Breast epithelium (tissue), 4 donors: ENCODE measurements at regions not wholly inside any gene's neighbourhood (a gene's known extent, or its start where the extent isn't known, plus 50 kb on each side); places are given as distances from the start of the nearest gene placed in this dataset.

Experiments used
- DNase-seq, 2 donors: peaks; one replicate each; pipeline ENCODE4 v3.0.0-alpha.2; 2019; ENCODE audit warnings: low spot score in 2 of 2
- H3K27ac ChIP-seq, 2 donors: fragments of 200-600 bp; sonication (generic) in 1 of 2; one replicate each; pipeline ENCODE4 v1.5.1; 2016 to 2019; ENCODE audit warnings: mild to moderate bottlenecking in 1 of 2
- H3K27me3 ChIP-seq, 2 donors: fragments of 200-600 bp; sonication (generic) in 1 of 2; one replicate each; pipeline versions ENCODE4 v1.5.1 to v1.6.0; 2017 to 2019; ENCODE audit warnings: control low read depth in 1 of 2, mild to moderate bottlenecking in 1 of 2
- H3K36me3 ChIP-seq: fragments of 200-600 bp; one replicate; pipeline ENCODE4 v1.5.1; 2019
- H3K4me1 ChIP-seq, 2 donors: fragments of 200-600 bp; sonication (generic); one replicate each; pipeline ENCODE4 v1.5.1; 2016 to 2019; ENCODE audit warnings: control low read depth in 1 of 2
- H3K4me3 ChIP-seq, 3 donors: fragments of 200-600 bp; sonication (generic); 1 replicate in 2 of 3; 2 replicates in 1 of 3; pipeline ENCODE4 v1.5.1; 2016 to 2019; ENCODE audit warnings: mild to moderate bottlenecking in 3 of 3, moderate library complexity in 2 of 3
- H3K9me3 ChIP-seq, 2 donors: fragments of 200-600 bp; sonication (generic) in 1 of 2; one replicate each; pipeline ENCODE4 v1.5.1; 2016 to 2019; ENCODE audit warnings: control low read depth in 1 of 2
- CTCF ChIP-seq, 3 donors: fragments of 450-650 bp; IDR thresholded peaks; one replicate each; pipeline ENCODE4 v1.5.1; 2016 to 2017; ENCODE audit warnings: antibody characterized with exemption in 3 of 3, mild to moderate bottlenecking in 3 of 3, moderate library complexity in 3 of 3
- POLR2A ChIP-seq: fragments of 450-650 bp; IDR thresholded peaks from one replicate; pipeline ENCODE4 v1.6.1; 2016; ENCODE audit warnings: antibody characterized with exemption, mild to moderate bottlenecking, moderate library complexity
- POLR2AphosphoS5 ChIP-seq, 3 donors: sonication (generic); formaldehyde crosslinking; IDR thresholded peaks; one replicate each; pipeline ENCODE4 v1.6.1; 2017; ENCODE audit warnings: antibody characterized with exemption in 3 of 3
- intact Hi-C: fragments of 100-400 bp; cut with DNase I; formaldehyde crosslinking; loops from one replicate; pipeline ENCODE4 v1.15.1; 2023; ENCODE audit warnings: low total_unique reads

- no peaks in the 10 kb centered on the region for H3K27me3 ChIP-seq
- no peak overlapping the region for H3K27ac ChIP-seq
- TF ChIP-seq POLR2A (no peak), CTCF (IDR thresholded peaks at IDR 0.05) (no peak), POLR2AphosphoS5 (IDR thresholded peaks at IDR 0.05) (no peak)
- no peak for DNase-seq
- H3K4me1 ChIP-seq, result no peaks in the 10 kb centered on the region
- no peak overlapping the region for H3K4me3 ChIP-seq
- peaks cover 0 to 5% of the 10 kb centered on the region in 2 donors for H3K9me3 ChIP-seq
- intact Hi-C loops, result no loop called here
- H3K36me3 ChIP-seq, result no peaks in the 10 kb centered on the region
Observed at GRCh38 chr11:69369210-69369825, 75.4 kb downstream of the MYEOV start.

- intact Hi-C loops, result loop anchor here (5.0 kb wide), 1 partner anchor 1427 kb away; no protein-coding TSS in a partner anchor
- Histone ChIP-seq H3K27ac (no peak overlapping the region), H3K27me3 (no peaks in the 10 kb centered on the region), H3K9me3 (peaks cover 0 to 5% of the 10 kb centered on the region in 2 donors), H3K36me3 (no peaks in the 10 kb centered on the region), H3K4me1 (no peaks in the 10 kb centered on the region), H3K4me3 (no peak overlapping the region)
- DNase-seq, result no peak
- TF ChIP-seq POLR2AphosphoS5 (IDR thresholded peaks at IDR 0.05) (no peak), POLR2A (no peak), CTCF (IDR thresholded peaks at IDR 0.05) (no peak)
Observed at GRCh38 chr11:69369945-69370344, 76.0 kb downstream of the MYEOV start.

GRCh38 chr11:69370984-69371709, 77.2 kb downstream of the MYEOV start:
- peaks cover 0 to 5% of the 10 kb centered on the region in 2 donors for H3K9me3 ChIP-seq
- no peaks in the 10 kb centered on the region for H3K4me1 ChIP-seq
- no peaks in the 10 kb centered on the region for H3K27me3 ChIP-seq
- no peak for DNase-seq
- H3K27ac ChIP-seq, result no peak overlapping the region
- no peak overlapping the region for H3K4me3 ChIP-seq
- H3K36me3 ChIP-seq, result no peaks in the 10 kb centered on the region
- intact Hi-C loops, result loop anchor here (5.0 kb wide), 1 partner anchor 1426 kb away; no protein-coding TSS in a partner anchor
- no peak for TF ChIP-seq POLR2AphosphoS5 (IDR thresholded peaks at IDR 0.05)
- TF ChIP-seq POLR2A, result no peak
- TF ChIP-seq CTCF (IDR thresholded peaks at IDR 0.05), result no peak

- Histone ChIP-seq H3K27ac (no peak overlapping the region), H3K4me3 (no peak overlapping the region), H3K36me3 (no peaks in the 10 kb centered on the region), H3K9me3 (peaks cover 0 to 5% of the 10 kb centered on the region in 2 donors), H3K27me3 (no peaks in the 10 kb centered on the region), H3K4me1 (peaks cover 0 to 5% of the 10 kb centered on the region in 2 donors)
- intact Hi-C loops, result loop anchor here (5.0 kb wide), 1 partner anchor 1425 kb away; no protein-coding TSS in a partner anchor
- no peak for TF ChIP-seq POLR2AphosphoS5 (IDR thresholded peaks at IDR 0.05)
- TF ChIP-seq POLR2A, result no peak
- no peak for TF ChIP-seq CTCF (IDR thresholded peaks at IDR 0.05)
- DNase-seq, result no peak
Observed at GRCh38 chr11:69371731-69372588, 78.0 kb downstream of the MYEOV start.
